ENCODE measurements at regions not wholly inside any gene's neighbourhood (a gene's known extent, or its start where the extent isn't known, plus 50 kb on each side); places are given as distances from the start of the nearest gene placed in this dataset.

DNA sequence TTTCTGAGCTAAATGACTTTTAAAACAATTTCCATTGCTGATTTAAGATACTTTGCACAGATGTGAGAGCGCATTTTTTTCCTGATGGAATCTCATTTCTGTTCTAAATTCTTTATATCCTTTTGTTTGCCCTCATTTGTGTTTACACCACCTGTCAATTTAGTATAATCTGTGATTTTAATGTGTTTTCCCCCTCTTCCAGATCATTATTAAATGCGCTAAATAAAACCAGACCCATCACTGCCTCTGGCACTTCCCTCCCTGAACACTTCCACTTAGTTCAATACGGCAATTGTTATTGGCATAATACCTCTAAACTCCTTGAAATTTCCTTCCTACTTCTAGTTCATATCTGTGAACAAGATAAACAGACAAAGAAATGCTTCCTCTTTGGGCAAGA lies 186.9 kb upstream of the ADGRL2 start:
- DNase-seq, result no peak

DNA sequence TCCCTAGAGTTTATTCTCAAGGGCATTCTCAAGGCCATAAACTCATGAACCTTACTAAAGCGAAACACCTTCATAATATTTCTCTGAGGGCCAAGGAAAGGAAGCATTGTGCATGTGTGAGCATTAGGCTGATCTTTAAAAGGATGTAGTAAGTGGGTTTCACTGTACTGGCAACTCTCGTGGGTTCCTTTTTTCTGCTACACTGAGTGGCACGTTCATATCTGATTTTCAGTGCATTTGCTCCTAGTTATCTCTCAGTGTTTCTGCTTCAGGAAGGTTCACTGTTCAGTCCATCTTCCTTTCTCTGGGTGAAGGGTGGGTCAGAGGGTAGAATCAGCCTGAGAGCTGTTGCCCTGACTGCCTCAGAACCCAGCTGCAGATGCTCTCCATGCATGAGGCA lies 192.8 kb upstream of the ADGRL2 start:
- no peak for DNase-seq

DNA sequence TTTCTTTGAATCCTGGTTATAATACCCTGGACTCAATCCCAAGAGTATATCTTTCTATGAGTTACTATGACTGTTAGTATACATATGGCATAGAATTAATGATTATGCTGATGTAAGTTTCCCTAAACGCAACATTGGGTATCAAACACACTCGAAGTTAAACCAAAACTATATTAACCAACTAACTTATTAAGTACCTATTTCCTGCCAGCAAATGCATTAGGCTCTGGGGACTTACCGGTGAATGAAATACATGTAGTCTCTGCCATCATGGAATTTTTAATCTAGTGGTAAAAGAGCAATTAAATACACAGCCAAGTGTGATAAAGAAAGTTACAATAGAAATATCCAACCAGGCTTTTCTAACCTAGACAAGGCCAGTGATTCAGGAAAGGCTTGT lies 193.6 kb upstream of the ADGRL2 start:
- DNase-seq, result no peak

DNA sequence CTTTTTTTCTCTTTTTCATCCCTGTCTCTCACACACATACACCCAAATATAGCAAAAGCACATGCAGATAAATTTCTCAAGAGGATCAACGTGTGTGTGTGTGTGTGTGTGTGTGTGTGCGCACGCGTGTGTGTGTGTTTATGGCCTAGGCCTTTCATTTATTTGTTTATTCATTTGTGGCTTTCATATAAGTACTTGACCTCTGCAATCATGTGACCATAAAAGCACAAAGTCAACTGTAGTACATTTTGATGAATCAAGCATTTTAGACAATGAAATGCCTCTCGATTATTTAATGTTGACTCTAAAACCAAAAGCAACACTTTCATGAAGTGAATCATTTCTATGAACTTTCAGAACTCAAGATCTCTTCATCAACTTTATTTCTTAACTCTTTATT lies 194.1 kb upstream of the ADGRL2 start:
- no peak for DNase-seq

DNA sequence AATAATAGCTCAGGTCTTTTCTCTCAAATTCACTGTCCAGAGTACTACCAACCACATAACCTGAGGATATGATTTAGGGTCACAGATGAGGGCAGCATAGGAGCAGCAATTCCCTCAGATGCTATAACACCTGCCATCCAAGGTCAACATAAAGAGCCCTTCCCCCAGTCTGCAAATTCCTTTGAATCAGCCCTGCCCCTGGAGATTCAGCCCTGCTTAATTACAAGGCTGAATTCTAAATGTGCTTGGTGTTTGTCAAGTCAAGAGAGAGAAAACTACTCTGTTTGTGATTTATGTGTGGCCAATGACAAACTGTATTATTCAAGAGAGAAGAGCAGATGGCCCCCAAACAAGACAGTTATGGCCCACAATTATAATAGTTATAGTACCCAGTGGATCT lies 195.7 kb upstream of the ADGRL2 start:
- DNase-seq, result no peak

DNA sequence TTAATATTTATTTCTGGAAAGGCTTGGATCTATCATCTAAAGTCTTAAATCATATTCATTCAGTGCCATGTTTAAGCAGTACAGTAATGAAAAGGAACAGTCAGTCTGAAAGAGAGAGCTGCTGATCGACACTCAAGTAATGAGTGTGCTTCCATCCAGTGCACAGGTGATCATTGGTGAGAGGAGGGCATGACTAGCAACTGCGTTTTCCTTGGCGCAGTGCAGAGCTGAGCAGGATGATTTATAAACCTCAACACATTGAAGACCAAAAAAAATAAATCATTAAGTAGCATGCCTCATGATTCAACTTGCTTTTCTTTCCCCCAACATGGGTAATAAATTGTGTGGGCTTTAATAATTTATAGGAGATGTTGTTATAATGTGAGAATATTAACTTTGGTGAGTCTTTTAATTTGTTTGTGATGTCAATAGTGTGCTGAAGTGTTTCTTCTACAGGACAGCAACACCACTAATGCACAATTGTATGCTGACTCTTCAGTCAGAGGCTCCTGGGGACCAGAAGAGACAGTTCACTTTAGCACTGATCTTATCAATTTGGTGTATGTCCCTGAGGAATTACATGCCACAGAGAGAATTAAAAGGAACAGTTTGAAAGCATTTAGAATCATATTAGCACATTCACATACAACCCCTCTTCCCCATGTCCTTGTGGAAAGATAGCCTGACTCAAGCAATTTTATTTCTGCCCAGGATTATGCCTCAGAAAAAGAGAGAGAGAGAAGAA lies 199.7 kb upstream of the ADGRL2 start:
- no peak for DNase-seq

DNA sequence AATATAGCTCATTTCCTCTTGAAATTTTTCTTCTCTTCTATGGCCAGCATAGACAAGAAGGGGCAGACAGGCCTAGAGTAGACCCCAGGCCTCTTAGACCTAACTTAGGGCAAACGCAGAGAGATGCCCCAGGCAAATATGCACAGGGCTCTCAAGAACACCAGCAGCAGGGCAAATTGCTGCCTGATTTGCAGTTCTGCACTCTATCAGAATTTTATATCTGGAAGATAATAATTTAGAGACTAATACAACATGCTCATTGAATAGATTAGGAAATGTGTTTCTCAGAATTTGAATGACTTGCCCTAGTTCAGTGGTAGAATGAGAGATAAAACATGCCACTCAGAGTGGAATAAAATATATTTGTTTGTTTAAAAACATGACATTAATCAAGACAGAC lies 200.4 kb upstream of the ADGRL2 start:
- DNase-seq, result no peak

DNA sequence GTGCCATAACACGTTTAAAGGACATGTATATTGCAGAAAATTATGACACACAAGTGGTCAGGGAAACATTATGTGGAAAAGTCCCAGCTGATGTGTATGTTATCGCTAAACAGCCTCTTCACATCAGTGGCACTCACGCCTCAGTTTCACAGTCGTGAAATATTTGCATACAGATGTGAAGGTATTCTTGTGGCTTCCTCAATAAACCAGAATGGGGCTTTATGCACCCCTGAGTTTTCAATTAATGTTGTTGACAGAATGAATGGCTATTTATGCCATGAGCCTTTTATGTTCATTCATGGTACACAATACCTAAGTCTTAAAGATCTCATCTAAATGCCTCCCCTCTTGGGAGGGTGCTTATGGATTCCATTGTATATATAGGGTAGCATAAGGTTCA lies 202.1 kb upstream of the ADGRL2 start:
- no peak for DNase-seq

DNA sequence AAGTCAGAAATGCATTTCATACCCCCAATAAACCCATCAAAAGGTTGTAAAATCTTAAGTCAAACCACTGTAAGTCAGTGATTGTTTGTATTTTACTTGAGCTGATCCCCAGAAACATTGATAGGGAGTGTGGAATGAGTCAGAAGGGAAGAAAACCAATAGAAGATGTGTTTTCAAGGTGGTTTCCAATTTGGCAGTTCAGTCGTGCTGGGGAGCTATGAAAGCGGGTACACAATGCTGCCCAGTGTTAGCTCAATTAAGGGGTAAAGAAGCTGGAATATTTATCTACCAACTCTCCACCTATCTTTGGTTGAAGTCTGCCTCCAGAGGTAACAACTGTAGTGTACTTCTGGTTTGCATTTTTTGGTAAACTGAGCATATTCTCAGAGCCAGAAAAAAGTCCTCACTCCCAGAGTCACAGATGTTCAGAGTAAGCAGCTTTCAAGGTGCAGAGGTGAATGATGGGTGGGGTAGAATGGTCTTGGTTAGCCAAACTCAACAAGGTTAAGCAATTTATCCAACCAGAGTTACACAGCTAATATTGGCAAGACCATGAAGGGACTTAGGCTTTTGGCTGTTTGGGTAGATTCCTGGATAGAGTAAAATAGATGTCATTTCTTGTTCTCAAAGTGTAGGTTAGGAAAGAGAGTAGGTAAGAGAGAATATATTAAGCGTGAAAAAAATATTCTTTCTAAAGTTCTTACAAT lies 202.9 kb upstream of the ADGRL2 start:
- no peak for DNase-seq

DNA sequence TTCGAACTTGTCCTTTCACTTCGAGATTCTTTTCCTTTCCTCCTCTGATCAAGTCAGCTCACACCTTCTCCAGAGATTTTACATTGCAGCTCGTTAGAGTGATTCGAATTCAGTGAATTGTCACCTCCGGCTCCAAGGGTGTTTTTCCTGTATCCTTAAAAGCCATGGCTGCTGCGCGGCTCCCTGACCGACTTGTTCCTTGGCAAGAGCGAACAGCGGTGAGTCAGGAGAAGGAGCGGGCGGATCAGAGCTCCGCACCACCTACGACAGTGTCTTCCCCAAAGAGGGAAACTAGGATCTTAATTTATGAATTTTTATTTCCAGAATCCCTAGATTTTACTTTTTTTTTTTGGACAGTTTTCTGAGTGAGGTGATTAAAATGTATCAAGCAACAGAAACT lies 204.4 kb upstream of the ADGRL2 start:
- DNase-seq, result no peak

DNA sequence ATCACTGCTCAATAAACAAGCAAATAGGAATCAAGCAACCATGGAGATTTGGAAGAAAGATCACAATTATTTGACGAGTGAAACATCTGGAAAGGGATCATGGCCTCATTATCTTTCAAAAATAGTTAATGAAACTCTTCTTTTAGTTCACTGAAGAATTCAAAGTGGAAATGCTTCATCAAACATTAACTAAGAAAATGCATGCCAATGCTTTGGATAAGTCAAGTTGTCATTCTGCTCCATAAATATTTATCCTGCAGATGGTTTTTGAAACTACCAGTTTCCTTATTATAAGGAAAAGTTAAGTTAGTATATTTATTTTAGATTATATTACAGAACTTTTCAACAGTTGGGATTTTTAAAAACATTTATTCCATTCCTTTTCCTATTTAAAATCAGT lies 206.5 kb upstream of the ADGRL2 start:
- DNase-seq, result no peak

DNA sequence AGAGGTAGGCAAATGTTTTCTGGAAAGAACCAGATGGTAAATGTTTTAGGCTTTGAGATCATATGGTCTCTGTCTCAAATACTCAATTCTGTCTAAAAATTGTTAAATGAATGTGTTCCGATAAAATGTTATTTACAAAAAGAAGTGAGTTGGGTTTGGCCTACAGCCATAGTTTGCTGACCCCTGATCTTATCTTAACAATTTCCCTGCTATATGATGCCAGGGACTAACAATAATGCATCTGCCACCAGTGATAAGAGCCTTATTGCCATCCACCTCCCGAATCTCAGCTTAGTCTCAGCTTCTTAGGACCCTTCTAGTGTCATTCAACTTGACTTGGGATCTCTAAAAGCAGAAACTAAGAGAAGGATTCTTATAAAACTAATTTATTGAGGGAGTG lies 208.5 kb upstream of the ADGRL2 start:
- DNase-seq, result no peak

DNA sequence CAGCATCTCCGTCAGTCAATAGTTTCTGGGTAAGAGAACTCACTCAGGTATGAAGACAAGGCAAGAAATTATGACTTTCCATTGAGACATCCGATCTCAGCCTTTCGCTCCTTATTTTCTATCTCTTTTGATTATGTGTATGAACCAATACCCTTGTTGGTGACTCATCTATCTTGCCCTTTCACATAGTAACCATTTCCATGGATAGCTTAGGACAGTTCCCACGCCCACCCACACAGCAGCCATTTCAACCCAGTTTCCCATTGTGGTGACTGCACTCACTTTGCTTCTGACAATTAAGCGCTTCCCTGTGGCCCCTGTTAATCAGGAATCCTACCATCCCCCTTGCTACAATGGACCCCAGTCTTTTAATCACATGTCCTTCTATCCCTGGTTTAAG lies 210.6 kb upstream of the ADGRL2 start:
- no peak for DNase-seq

DNA sequence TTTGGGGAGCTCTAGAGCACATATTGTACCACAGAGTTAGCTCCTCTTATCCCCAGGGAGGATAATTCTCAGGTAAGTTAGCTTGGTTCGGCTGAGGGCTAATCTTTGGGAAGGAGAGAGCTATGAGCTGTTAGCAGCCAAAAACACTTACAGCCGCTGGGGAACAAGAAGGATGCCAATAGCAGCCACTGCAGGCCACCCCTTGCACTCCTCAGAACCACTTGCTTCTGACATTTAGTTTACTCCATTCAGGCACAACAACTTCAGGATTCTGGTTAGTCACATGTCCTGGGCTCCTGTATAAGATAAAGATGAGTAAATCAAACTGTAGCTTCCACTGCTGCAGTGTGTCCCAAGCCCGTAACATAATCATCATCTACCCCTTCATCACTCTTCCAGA lies 212.6 kb upstream of the ADGRL2 start:
- DNase-seq, result no peak

DNA sequence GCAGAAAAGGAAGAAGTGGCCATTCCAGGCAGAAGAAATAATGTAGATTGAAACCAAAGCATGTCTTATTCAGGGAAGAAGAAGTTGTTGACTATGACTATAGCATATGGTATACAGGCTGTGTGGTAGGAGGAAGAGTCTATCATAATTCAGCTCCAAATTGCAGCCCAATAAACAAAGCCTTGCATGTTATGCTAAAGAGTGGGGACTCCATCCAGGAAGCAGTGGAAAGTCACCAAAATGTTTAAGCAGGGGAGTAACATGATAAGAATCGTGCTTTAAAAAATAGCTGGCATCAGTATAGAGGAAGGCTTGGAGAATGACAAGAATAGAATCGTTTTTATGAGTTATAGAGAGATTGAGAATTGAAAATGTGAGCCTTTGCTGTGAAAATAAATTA lies 213.3 kb upstream of the ADGRL2 start:
- DNase-seq, result no peak

DNA sequence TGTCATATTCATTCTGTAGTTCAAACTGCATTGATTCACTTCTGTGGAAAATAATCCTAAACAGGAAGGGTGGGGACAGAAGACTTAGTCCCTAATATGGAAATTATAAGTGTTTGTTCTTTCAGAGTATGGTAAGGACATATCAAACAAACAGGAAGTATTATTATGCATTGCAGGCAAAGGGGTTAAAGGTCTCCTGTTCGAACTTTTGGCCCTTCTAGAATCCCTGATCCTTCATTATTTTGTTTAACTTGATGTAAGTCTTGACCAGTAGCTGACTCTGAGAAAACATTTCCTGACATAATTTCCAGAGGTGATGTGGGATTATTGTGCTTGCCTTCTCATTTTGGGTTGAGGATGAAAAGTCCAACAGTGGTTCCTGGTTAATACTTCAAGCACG lies 215.4 kb upstream of the ADGRL2 start:
- DNase-seq, result no peak

DNA sequence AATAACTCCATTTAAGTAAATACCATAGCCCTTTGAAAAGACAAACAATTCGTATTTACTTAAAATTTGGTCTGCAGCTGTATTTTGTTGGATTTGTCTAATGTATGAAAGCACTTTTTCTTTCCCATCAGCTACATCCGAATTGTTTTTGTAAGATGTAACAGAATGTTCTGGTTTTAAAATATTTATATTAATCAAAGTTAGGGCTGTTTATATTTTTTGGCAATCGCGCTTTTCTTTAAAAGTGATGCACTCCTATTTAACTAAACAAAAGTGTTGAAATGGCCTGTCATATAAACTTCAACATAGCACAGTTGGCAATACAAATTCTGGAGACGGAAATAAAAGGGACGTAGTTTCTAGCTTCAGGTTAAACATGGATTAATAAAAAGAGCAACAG lies 216.3 kb upstream of the ADGRL2 start:
- no peak for DNase-seq

DNA sequence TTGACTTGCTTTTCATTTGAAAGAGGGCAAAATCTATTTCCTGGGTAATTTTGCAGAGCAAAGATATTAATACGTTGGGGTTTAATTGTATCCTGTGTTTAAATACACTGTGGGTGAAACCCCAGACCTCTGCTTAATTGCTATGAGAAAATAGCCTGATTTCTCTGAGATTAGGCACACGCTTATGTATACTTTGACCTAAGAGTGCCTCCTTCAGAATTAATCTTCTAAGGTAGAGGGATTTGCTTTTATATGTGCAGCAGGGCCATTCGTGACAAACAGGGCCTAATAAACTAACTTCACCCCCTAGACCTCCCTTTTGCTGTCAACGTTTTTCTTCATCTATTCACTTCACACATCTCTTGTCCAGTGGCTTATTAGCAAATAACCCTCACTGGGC lies 216.9 kb upstream of the ADGRL2 start:
- DNase-seq, result no peak

DNA sequence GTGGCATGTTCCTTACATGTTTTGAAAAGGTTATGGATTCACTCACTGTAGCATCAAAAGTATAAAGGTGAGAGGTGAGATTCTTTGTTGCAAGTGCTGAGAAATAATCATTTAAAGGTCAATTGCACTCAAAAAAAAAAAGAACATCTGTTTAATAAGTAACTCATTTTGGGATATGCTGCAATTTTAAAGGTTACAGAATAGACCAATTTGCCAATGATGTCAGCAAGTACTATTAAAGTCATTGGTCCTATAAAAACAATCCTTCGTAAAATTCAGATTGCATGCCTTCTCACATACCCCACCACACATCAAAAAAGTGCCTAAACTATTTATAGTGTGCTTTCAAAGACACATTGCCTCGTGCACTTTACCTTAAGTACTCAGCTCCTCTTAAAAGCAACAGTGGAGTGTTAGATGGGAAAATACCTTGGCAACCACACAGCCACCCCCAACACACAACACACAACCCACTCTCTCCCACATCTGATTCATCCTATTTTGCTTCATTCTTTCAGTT lies 218.2 kb upstream of the ADGRL2 start:
- no peak for DNase-seq

DNA sequence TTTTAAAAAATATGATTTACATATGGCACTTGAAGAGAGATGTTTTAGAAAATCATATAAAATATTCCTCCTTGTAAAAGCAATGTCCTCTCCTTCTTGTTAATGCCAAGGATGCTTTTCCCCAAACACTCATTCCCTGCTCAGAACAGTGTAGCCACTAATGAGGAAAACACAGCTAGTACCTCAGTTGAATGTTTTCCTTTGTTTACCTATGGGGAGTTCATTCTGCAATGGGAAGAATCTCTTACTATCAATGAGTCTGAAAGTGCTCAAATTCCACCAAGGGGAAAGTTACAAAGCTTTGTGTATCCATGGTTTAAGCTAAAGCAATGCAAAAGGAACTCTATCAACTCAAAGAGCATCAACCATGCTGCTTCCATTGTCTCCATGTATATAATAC lies 221.9 kb upstream of the ADGRL2 start:
- no peak for DNase-seq

DNA sequence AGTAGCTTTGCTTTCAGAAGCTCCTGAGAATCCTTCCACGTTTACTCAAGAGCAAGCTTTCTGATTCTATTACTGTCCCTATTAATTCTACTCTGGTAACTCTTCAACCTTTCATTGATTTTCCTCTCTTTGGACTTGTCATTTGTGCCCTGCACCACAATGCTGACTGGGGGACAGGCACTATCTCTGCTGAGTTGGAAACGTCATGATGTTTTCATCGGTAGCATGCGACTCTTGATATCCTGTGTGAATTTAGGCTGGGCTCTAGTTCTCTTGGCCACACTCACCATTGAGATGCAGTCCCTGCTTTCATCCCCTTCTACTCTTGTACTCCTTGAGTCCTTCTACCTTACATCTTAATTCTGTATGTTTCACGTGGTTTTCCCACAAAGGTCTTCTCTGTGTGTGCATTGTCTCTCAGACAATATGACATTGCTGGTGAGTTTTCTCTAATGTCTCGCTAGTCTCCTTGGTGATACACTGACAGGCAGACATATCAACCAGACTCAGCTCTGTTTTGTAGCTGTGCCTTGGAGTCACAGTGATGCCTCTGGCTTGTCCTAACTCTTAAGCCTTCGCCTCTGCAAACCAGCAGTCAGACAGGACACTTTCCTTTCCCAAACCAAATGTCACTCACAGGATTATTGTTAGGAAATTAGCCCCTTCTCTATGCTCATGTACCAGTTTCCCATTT lies 223.6 kb upstream of the ADGRL2 start:
- no peak for DNase-seq

DNA sequence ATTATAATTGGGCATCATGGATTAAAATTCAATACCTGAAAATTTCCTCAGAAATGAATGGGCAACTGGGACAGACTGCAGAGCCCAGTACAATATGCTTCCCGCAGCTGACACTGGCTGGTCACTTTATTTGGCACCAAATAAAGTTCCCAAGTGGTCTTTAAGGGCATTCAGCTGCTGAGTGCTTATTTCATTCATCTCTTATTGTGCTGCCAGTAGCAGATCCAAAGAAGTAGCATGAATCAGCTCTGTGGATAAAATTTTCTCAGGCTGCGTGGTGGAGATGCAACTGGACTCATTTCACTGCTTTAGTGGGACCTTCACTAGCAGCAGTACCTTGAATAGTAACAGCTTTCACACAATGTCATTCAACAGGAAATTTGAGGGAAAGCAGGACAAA lies 226.3 kb upstream of the ADGRL2 start:
- DNase-seq, result no peak

DNA sequence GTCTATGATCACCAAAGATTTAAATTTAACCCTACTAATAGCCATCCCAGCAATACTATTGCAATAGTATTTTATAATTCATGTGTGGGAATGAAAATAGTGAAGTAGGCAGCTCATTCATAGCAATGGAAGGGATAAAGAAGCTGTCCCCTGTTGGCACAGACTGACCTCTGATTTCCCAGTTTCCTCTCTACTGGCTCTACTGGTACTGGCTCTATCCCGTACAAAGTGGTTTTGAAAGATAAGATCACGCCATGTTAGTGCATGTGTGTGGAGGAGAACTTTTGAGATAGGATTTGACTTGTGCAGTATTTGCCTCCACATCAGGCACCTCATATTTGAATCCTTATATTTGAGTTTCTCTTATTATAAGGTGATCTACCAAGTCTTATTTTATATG lies 227.3 kb upstream of the ADGRL2 start:
- DNase-seq, result no peak

DNA sequence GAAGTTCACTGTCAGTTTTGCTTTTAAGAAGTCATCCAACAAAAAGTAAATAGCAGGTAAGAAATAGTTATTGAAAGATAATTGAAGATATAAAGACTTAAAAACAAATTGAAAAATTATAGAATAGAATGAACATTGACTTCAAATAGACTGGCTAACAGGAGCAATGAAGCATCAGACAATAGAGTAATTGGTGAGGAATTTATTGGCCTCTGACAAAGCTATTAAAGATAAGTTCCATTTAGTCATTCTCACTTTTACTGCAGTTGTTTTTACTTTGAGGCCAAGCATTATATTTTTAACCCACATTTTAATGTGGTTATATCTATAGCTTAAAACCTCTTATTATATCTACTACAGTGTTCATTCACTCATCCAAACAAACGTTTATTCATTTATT lies 228.8 kb upstream of the ADGRL2 start:
- no peak for DNase-seq

All from midbrain (tissue), 1 donor.